IgD-negative memory B cell (primary cell): ENCODE measurements at regions not wholly inside any gene's neighbourhood (a gene's known extent, or its start where the extent isn't known, plus 50 kb on each side); places are given as distances from the start of the nearest gene placed in this dataset.

Experiments
- H3K27ac Mint-ChIP-seq, 3 donors: one replicate each; pipeline ENCODE4 v1.8.0; 2020 to 2022; ENCODE audit warnings: mild to moderate bottlenecking in 3 of 3, mixed read lengths in 3 of 3, moderate library complexity in 1 of 3
- H3K27me3 Mint-ChIP-seq: one replicate; pipeline ENCODE4 v1.8.0; 2021; ENCODE audit warnings: mixed read lengths
- H3K36me3 Mint-ChIP-seq: one replicate; pipeline ENCODE4 v1.8.0; 2020; ENCODE audit warnings: mild to moderate bottlenecking, mixed read lengths
- H3K4me1 Mint-ChIP-seq, 3 donors: one replicate each; pipeline ENCODE4 v1.8.0; 2020 to 2022; ENCODE audit warnings: mixed read lengths in 3 of 3, mild to moderate bottlenecking in 1 of 3
- H3K4me3 Mint-ChIP-seq, 4 donors: one replicate each; pipeline ENCODE4 v1.8.0; 2020 to 2022; ENCODE audit warnings: mild to moderate bottlenecking in 4 of 4, mixed read lengths in 4 of 4, moderate library complexity in 3 of 4
- H3K9me3 Mint-ChIP-seq, 3 donors: one replicate each; pipeline ENCODE4 v1.8.0; 2020 to 2021; ENCODE audit warnings: mixed read lengths in 3 of 3, mild to moderate bottlenecking in 1 of 3

DNA sequence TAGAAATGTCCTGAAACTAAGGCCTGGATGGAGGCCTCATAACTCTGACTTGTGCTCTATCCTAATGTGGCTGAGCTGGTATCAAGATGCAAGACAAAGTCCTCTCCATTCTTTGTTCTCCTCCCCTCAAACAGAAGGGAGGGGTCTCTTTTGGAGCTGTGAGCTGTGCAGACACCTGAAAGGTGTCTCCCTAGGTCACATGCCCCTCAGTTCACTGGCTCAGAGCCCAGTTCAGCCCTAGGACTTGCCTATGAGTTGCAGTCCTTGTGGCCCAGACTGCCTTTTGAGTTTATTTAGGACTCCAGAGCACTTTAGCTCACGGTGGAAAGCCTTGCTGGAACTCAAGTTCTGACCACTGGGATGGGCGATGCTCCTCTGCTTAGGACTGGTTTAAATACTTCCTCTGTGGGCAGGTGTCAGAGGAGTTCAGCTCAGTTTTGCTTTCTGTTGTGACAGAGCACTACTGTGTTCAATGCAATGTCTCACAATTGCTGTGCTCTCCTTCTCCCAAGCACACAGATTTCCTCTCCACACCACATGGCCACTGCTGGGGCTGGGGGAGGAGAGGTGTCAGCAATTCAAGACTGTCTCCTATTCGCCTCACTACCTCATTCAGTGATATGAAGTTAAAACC lies 84.8 kb upstream of the ZNF827 start:
- peaks cover 14 to 39% (median 15%) of the 10 kb centered on the region in 3 donors for H3K4me1 Mint-ChIP-seq
- no peaks in the 10 kb centered on the region for H3K9me3 Mint-ChIP-seq
- peak overlapping the region in 3 of 4 donors; percentile 47 to 76 (median 57) for H3K4me3 Mint-ChIP-seq
- no peaks in the 10 kb centered on the region for H3K36me3 Mint-ChIP-seq
- no peaks in the 10 kb centered on the region for H3K27me3 Mint-ChIP-seq
- H3K27ac Mint-ChIP-seq: peak overlapping the region in 2 of 3 donors; percentile 4 to 27

DNA sequence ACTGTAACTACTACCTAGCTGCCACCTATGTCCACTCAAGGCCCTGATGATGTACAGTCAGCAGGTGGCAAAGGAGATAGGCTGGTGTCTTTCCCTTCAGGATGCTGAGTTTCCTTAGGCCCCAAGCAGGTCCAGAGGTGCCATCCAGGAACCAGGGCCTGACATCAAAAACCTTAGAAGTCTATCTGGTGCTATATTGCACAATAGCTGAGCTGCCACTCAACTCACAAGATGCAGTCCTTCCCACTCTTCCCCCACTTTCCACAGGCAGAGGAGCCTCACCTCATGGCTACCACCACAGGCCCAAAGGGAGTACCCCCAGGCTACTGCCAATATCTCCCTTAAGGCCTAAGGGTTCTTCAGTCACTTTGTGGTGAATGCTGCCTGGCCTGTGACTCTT lies 83.9 kb upstream of the ZNF827 start:
- no peaks in the 10 kb centered on the region for H3K27me3 Mint-ChIP-seq
- no peak overlapping the region for H3K4me3 Mint-ChIP-seq
- H3K36me3 Mint-ChIP-seq: no peaks in the 10 kb centered on the region
- H3K9me3 Mint-ChIP-seq: peaks cover 0 to 2% (median 0%) of the 10 kb centered on the region in 3 donors
- no peak overlapping the region for H3K27ac Mint-ChIP-seq
- H3K4me1 Mint-ChIP-seq: peaks cover 15 to 40% (median 20%) of the 10 kb centered on the region in 3 donors

GRCh38 chr4:146018247-146018646 lies 79.6 kb upstream of the ZNF827 start:
- Mint-ChIP-seq H3K27ac (no peak overlapping the region), H3K4me3 (no peak overlapping the region), H3K9me3 (peaks cover 0 to 2% (median 0%) of the 10 kb centered on the region in 3 donors), H3K4me1 (peaks cover 10 to 29% (median 17%) of the 10 kb centered on the region in 3 donors), H3K36me3 (no peaks in the 10 kb centered on the region), H3K27me3 (no peaks in the 10 kb centered on the region)

DNA sequence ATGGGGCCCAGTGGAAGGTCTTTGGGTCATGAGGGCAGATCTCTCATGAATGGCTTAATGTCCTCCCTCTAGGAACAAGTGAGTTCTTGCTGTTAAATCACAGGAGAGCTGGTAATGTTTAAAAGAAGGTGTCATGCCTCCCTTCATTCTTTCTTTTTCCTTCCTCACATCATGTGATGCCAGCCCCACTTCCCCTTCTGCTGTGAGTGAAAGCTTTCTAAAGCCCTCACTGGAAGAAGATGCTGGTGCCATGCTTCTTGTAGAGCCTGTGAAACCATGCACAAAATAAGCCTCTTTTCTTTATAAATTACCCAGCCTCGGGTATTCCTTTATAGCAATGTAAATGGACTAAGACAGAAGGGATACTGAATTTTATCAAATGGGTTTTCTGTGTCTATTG lies 66.1 kb upstream of the ZNF827 start:
- Mint-ChIP-seq H3K36me3 (peaks cover 6% of the 10 kb centered on the region), H3K9me3 (peaks cover 3 to 8% (median 7%) of the 10 kb centered on the region in 3 donors), H3K27me3 (no peaks in the 10 kb centered on the region), H3K27ac (no peak overlapping the region), H3K4me1 (peaks cover 1 to 24% (median 1%) of the 10 kb centered on the region in 3 donors), H3K4me3 (no peak overlapping the region)

DNA sequence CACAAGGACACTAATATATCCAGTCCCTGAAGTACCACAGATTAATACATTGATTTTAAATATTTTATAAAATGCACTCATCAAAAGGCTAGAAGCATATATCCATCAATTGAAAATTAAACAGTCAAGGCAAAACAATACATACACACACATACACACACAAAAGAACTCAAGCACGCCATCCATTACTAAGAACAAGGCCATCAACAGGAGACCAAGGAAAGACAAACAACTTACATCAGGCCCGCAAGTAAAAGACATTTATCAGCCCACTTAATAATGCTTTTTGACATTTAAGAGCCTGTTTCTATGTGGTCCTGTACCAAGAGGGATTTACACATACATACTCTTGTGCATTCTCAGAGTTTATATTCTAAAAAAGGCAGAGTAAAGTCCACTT lies 50.0 kb upstream of the ZNF827 start:
- no peak overlapping the region for H3K4me3 Mint-ChIP-seq
- H3K4me1 Mint-ChIP-seq: peaks cover 0 to 4% (median 0%) of the 10 kb centered on the region in 3 donors
- H3K27ac Mint-ChIP-seq: no peak overlapping the region
- peaks cover 2% of the 10 kb centered on the region for H3K36me3 Mint-ChIP-seq
- H3K9me3 Mint-ChIP-seq: no peaks in the 10 kb centered on the region
- H3K27me3 Mint-ChIP-seq: peaks cover 1% of the 10 kb centered on the region
